ENCODE measurements at regions not wholly inside any gene's neighbourhood (a gene's known extent, or its start where the extent isn't known, plus 50 kb on each side); places are given as distances from the start of the nearest gene placed in this dataset.
A peak's percentile ranks its signal among the peaks of the same experiment; 100 is the strongest.

- no peak for DNase-seq
These were observed 99.4 kb downstream of the ADSS2 start for GRCh38 chr1:244352156-244352830.

DNA sequence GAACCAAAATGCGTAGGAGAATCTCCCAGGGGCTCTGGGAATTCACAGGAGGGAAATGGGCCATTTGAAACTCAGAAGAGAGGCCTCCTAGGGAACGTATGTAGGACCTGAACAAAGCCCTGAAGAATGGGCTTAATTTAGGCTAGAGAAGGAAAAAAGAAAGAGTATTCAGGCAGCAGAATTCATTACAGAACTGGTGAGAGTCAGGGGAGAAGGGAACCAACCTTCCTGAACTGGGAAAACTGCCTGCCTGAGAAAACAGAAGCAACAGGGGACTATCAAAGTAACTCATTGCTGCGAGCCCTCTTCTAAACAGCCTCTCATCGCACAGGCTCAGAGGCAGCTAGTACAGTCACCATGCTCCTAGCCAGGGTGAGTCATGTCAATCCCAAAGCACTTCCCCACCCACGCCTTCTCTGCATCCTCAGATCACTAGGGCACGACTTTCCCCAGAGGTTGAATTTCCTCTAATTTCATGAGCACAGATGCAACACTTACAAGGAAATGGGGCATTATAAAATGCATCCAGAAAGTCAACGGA lies 98.1 kb downstream of the ADSS2 start:
- peak; percentile 96 for DNase-seq

DNA sequence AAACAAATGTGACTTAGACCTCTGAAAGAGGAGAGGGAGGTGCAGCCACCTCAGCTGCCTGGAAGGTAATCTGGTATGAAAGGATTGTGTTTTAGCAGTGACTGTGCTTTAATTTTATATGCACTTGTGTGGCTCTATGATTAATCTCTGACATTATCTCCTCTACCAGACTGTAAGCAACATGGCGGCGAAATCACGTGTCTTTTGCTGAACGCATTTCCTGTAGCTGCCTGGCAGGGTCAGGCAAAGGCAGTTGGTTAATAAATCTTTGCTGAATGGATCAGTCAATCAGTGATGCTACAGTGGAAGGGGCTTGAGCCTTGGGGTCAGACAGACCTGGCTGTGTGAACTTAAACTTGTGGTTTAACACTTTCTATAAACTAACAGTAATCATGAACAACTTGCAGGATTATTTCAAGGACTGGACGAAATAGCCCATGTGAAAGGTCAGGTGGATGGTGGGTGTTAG lies 96.9 kb downstream of the ADSS2 start:
- DNase-seq, result peak; percentile 13

DNA sequence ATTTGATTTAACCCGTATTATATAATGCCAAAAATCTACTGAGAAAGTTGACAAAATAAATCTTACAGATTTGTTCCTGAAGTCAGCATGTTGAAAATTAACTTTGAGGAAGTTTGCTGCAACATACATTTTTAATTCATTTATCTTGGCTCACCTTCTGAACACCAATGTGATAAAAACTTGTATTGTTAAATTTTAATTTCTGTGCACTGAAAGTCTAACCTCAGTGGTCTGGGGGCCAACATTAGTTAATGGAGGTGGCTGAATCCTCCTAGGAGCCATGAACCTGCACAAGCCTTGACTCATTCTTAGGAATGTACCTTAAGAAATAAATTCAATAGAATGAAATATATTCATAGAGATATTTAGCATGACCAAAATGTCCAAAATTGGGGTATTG lies 95.3 kb downstream of the ADSS2 start:
- DNase-seq, result no peak

Data from EL (cell line).